Activated B cell treated with CpG ODN at 0.5 μM for 24 hours (primary cell): ENCODE measurements at regions not wholly inside any gene's neighbourhood (a gene's known extent, or its start where the extent isn't known, plus 50 kb on each side); places are given as distances from the start of the nearest gene placed in this dataset.

Source experiments
- ATAC-seq: fragments of 200-7000 bp; cut with Tn5 transposase; one replicate; pipeline ENCODE4 v1.10.0; 2021; ENCODE audit warnings: low read depth, mild to moderate bottlenecking, moderate library complexity
- CTCF ChIA-PET: fragments of 350-600 bp; sonication (Branson Sonifier 250); formaldehyde crosslinking; loops from one replicate; lab custom pipeline; 2021; ENCODE audit warnings: antibody characterized with exemption; lab: Charles Lee
- POLR2A ChIA-PET: fragments of 350-600 bp; sonication (Branson Sonifier 250); formaldehyde crosslinking; loops from one replicate; lab custom pipeline; 2021; ENCODE audit warnings: antibody characterized with exemption; lab: Charles Lee
- DNase-seq: peaks from one replicate; pipeline ENCODE4 v3.0.0; 2022
- H3K27ac Mint-ChIP-seq: one replicate; pipeline ENCODE4 v1.8.0; 2020; ENCODE audit warnings: mixed read lengths
- H3K27me3 Mint-ChIP-seq: one replicate; pipeline ENCODE4 v1.8.0; 2021; ENCODE audit warnings: mixed read lengths
- H3K36me3 Mint-ChIP-seq: one replicate; pipeline ENCODE4 v1.8.0; 2021; ENCODE audit warnings: low read depth, mixed read lengths
- H3K4me1 Mint-ChIP-seq: one replicate; pipeline ENCODE4 v1.8.0; 2021; ENCODE audit warnings: mixed read lengths
- H3K4me3 Mint-ChIP-seq: one replicate; pipeline ENCODE4 v1.8.0; 2020; ENCODE audit warnings: mild to moderate bottlenecking, mixed read lengths
- H3K9me3 Mint-ChIP-seq: one replicate; pipeline ENCODE4 v1.8.0; 2020; ENCODE audit warnings: mixed read lengths
- CTCF ChIP-seq: fragments of 200-600 bp; IDR thresholded peaks from one replicate; pipeline ENCODE4 v1.8.0; 2022; ENCODE audit warnings: antibody characterized with exemption, mild to moderate bottlenecking
- intact Hi-C: fragments of 100-400 bp; cut with micrococcal nuclease; formaldehyde crosslinking; loops from one replicate; pipeline ENCODE4 v1.15.1; 2024

- Mint-ChIP-seq H3K36me3 (no peaks in the 10 kb centered on the region), H3K4me1 (peaks cover 27% of the 10 kb centered on the region), H3K27me3 (no peaks in the 10 kb centered on the region), H3K27ac (no peak overlapping the region), H3K4me3 (no peak overlapping the region), H3K9me3 (peaks cover 4% of the 10 kb centered on the region)
- ChIA-PET POLR2A (interaction anchor here (0.8 kb wide), 1 partner anchor 9 kb away, joined by 9 read pairs; no protein-coding TSS in a partner anchor), CTCF (no interaction called here)
- DNase-seq (no peak), ATAC-seq (no peak)
- intact Hi-C loops: loop anchor here (2.0 kb wide), 1 partner anchor 66 kb away; no protein-coding TSS in a partner anchor
- no peak for TF ChIP-seq CTCF
Measured at GRCh38 chr5:68368311-68369022, 152.9 kb downstream of the PIK3R1 start.

- no peak for ATAC-seq
- POLR2A ChIA-PET: no interaction called here
- peaks cover 27% of the 10 kb centered on the region for H3K4me1 Mint-ChIP-seq
Measured at GRCh38 chr5:68369023-68369359, 153.4 kb downstream of the PIK3R1 start.

GRCh38 chr5:68369457-68370125 is 154.0 kb downstream of the PIK3R1 start:
- Mint-ChIP-seq H3K4me1 (peaks cover 29% of the 10 kb centered on the region), H3K27ac (no peak overlapping the region), H3K4me3 (peak overlapping the region; percentile 52), H3K36me3 (no peaks in the 10 kb centered on the region), H3K27me3 (no peaks in the 10 kb centered on the region), H3K9me3 (peaks cover 5% of the 10 kb centered on the region)
- intact Hi-C loops: loop anchor here (2.0 kb wide), 1 partner anchor 65 kb away; no protein-coding TSS in a partner anchor
- CTCF ChIA-PET: interaction anchor here (0.6 kb wide), 2 partner anchors 83 to 1124 kb away, joined by 3 read pairs; no protein-coding TSS in a partner anchor
- ATAC-seq: peak; percentile 69
- POLR2A ChIA-PET: no interaction called here
- no peak for DNase-seq
- no peak for TF ChIP-seq CTCF

More at GRCh38 chr5:68369023-68369359, 153.4 kb downstream of the PIK3R1 start:
- CTCF ChIA-PET: interaction anchor here (0.6 kb wide), 1 partner anchor 1123 kb away, joined by 3 read pairs; no protein-coding TSS in a partner anchor
- DNase-seq: no peak
- H3K27me3 Mint-ChIP-seq: no peaks in the 10 kb centered on the region
- no peak for TF ChIP-seq CTCF
- intact Hi-C loops: loop anchor here (2.0 kb wide), 1 partner anchor 66 kb away; no protein-coding TSS in a partner anchor
- H3K36me3 Mint-ChIP-seq: no peaks in the 10 kb centered on the region
- no peak overlapping the region for H3K4me3 Mint-ChIP-seq
- H3K27ac Mint-ChIP-seq: no peak overlapping the region
- H3K9me3 Mint-ChIP-seq: peaks cover 5% of the 10 kb centered on the region

DNA sequence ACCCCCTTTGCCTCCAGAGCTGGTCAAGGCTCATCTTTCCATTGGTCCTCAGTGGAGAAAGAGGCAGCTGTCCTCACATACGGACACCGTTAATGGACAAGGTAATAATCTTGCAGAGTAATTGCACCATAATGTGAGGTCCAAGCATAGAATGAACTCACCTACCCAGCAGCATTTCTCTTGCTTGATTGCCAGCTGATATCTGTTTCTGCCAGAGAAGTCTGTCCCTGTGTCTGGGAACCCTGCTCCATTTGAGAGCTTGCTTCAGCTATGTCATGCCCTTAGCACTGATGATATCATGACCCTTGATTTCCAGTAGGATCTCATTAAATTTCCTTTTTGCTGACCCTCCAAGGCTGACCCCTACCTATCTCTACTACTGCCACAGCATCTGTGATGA is 154.6 kb downstream of the PIK3R1 start:
- Mint-ChIP-seq H3K4me1 (peaks cover 35% of the 10 kb centered on the region), H3K36me3 (no peaks in the 10 kb centered on the region), H3K9me3 (peaks cover 5% of the 10 kb centered on the region), H3K27ac (no peak overlapping the region), H3K27me3 (no peaks in the 10 kb centered on the region), H3K4me3 (peak overlapping the region; percentile 36)
- DNase-seq (no peak), ATAC-seq (no peak)
- ChIA-PET POLR2A (no interaction called here), CTCF (interaction anchor here (0.6 kb wide), 1 partner anchor 84 kb away, joined by 3 read pairs; no protein-coding TSS in a partner anchor)
- intact Hi-C loops: no loop called here
- no peak for TF ChIP-seq CTCF

DNA sequence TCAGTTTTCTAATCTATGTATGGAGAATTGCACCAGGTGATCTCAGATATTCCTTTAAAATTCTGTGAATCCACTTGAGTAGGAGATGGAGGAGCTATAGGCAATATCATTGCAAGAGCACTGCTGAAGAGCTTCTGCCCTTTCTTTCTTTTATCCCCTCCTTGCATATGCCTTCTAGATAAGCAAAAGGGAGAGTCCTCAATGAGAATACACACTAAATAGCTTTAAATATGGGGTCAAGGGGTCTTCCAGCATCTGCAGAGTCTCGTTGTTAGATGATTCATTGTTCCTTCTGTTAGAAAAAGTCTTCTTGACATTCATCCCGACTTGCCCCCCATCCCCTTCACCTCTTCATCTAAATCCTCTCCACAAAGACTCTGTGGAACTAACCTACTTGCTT is 156.1 kb downstream of the PIK3R1 start:
- intact Hi-C loops: no loop called here
- ChIA-PET POLR2A (no interaction called here), CTCF (no interaction called here)
- DNase-seq (no peak), ATAC-seq (no peak)
- TF ChIP-seq CTCF: no peak
- Mint-ChIP-seq H3K4me1 (peaks cover 37% of the 10 kb centered on the region), H3K4me3 (no peak overlapping the region), H3K9me3 (peaks cover 5% of the 10 kb centered on the region), H3K27ac (no peak overlapping the region), H3K27me3 (no peaks in the 10 kb centered on the region), H3K36me3 (no peaks in the 10 kb centered on the region)
